Loucy (cell line): ENCODE measurements at regions not wholly inside any gene's neighbourhood (a gene's known extent, or its start where the extent isn't known, plus 50 kb on each side); places are given as distances from the start of the nearest gene placed in this dataset.

ENCODE experiments used
- H2AFZ ChIP-seq: fragments of 200-600 bp; sonication (generic); 2 replicates; pipeline ENCODE4 v1.6.0; 2016; ENCODE audit warnings: antibody characterized with exemption, mild to moderate bottlenecking, low read length, moderate library complexity
- H3F3A ChIP-seq: fragments of 200-600 bp; 2 replicates; pipeline ENCODE4 v1.6.0; 2016; ENCODE audit warnings: antibody characterized with exemption, low read depth, mild to moderate bottlenecking
- H3K27me3 ChIP-seq: fragments of 200-600 bp; sonication (generic); 2 replicates; pipeline ENCODE4 v1.6.1; 2014; ENCODE audit warnings: low read length, mild to moderate bottlenecking; ENCODE audit not compliant: insufficient read depth, poor library complexity, severe bottlenecking
- H3K36me3 ChIP-seq: fragments of 200-600 bp; sonication (generic); 2 replicates; pipeline ENCODE4 v1.6.1; 2016; ENCODE audit warnings: low read length; ENCODE audit not compliant: insufficient read depth
- H3K4me1 ChIP-seq: fragments of 200-600 bp; sonication (generic); 2 replicates; pipeline ENCODE4 v1.5.1; 2014; ENCODE audit warnings: low read length, mild to moderate bottlenecking; ENCODE audit not compliant: insufficient read depth, poor library complexity, severe bottlenecking
- H3K4me2 ChIP-seq: fragments of 200-600 bp; sonication (generic); 2 replicates; pipeline ENCODE4 v1.6.0; 2014; ENCODE audit warnings: antibody characterized with exemption, low read length, low read depth, mild to moderate bottlenecking; ENCODE audit not compliant: poor library complexity, severe bottlenecking
- H3K4me3 ChIP-seq: fragments of 200-600 bp; sonication (generic); 2 replicates; pipeline ENCODE4 v1.5.1; 2014; ENCODE audit warnings: low read length, mild to moderate bottlenecking, mixed read lengths; ENCODE audit not compliant: poor library complexity, severe bottlenecking
- H3K79me2 ChIP-seq: fragments of 200-600 bp; sonication (generic); 2 replicates; pipeline ENCODE4 v1.6.1; 2014; ENCODE audit warnings: low read length; ENCODE audit not compliant: insufficient read depth
- H3K9ac ChIP-seq: fragments of 200-600 bp; sonication (generic); 2 replicates; pipeline ENCODE4 v1.6.0; 2014; ENCODE audit warnings: mild to moderate bottlenecking, low read depth, low read length, moderate library complexity; ENCODE audit not compliant: poor library complexity, severe bottlenecking
- H3K9me2 ChIP-seq: fragments of 200-600 bp; sonication (generic); replicated peaks from 2 replicates; pipeline ENCODE4 v1.6.1; 2016; ENCODE audit warnings: low read depth, low read length, mixed read lengths
- H3K9me3 ChIP-seq: fragments of 200-600 bp; sonication (generic); 2 replicates; pipeline ENCODE4 v1.6.1; 2014; ENCODE audit warnings: mild to moderate bottlenecking, antibody characterized with exemption, low read length, low read depth; ENCODE audit not compliant: insufficient read depth
- H4K20me1 ChIP-seq: fragments of 200-600 bp; sonication (generic); 2 replicates; pipeline ENCODE4 v1.6.0; 2014; ENCODE audit warnings: antibody characterized with exemption, low read length, mild to moderate bottlenecking; ENCODE audit not compliant: insufficient read depth, poor library complexity, severe bottlenecking
- EZH2phosphoT487 ChIP-seq: fragments of 200-600 bp; IDR thresholded peaks from 2 replicates; pipeline ENCODE4 v1.6.1; 2018; ENCODE audit warnings: antibody characterized with exemption, mild to moderate bottlenecking, moderate library complexity, borderline replicate concordance
- TF ChIP-seq, protein P1 (sequence below): fragments of 200-600 bp; sonication (generic); conservative IDR thresholded peaks from 2 replicates; pipeline ENCODE4 v1.5.1; 2014; ENCODE audit warnings: mild to moderate bottlenecking, antibody characterized with exemption, low read length

DNA sequence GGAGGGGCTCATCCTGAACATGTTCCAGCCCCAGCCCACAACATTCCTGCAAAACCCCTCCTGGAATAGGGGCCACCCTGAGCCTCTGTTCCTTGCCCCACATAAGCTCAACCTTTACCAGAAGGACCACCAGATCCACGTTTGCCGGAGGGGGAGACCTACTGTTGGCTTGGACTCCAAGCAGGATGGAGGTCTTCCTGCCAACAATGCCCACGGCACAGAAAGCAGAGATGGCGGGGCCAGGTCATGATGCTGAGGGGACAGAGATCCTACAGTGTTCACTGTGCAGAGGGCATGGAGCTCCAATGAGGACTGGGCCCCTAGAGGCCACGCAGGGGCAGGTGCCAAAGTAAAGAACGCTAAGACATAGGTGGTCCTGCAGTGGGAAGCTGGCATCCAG, 98.5 kb upstream of the RAB6C start:
- no peak overlapping the region for H3K4me3 ChIP-seq
- H2AFZ ChIP-seq, result no peak overlapping the region
- no peaks in the 10 kb centered on the region for H4K20me1 ChIP-seq

DNA sequence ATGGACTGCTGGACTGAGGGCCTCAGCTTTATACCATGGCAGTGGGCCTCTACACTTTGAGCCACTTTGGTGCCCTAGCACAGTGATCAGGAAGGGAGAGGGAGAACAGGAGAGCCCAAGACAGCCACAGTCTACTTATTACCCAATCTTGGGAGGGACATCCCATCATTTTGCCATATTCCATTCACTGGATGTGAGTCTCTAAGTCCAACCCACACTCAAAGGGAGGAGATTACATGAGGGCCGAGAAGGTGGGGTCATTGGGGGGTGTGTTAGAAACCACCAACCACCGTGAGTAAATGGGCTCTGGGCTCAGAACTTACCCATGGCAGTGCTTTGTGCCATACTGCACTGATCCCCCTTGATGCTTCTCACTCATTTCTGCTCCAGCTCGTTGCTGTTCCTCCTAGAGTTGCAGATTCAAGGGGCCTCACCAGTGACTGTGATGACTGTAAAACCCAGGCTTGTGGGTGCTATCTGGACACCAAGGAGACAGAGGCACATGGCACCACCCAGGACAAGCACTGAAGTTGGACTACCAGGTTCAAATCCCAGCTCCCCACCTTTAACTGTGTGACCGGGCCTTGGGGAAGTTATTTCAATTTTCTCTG, 97.6 kb upstream of the RAB6C start:
- Histone ChIP-seq H3K9me3 (no peaks in the 10 kb centered on the region), H3K79me2 (no peaks in the 10 kb centered on the region), H4K20me1 (no peaks in the 10 kb centered on the region), H3K4me1 (peaks cover 5% of the 10 kb centered on the region), H2AFZ (no peak overlapping the region), H3K4me2 (no peak overlapping the region), H3K9me2 (no peaks in the 10 kb centered on the region), H3K36me3 (no peaks in the 10 kb centered on the region), H3K27me3 (no peaks in the 10 kb centered on the region), H3K4me3 (no peak overlapping the region), H3F3A (no peaks in the 10 kb centered on the region), H3K9ac (no peak overlapping the region)
- no peak for TF ChIP-seq EZH2phosphoT487
- TF ChIP-seq, protein P1, sequence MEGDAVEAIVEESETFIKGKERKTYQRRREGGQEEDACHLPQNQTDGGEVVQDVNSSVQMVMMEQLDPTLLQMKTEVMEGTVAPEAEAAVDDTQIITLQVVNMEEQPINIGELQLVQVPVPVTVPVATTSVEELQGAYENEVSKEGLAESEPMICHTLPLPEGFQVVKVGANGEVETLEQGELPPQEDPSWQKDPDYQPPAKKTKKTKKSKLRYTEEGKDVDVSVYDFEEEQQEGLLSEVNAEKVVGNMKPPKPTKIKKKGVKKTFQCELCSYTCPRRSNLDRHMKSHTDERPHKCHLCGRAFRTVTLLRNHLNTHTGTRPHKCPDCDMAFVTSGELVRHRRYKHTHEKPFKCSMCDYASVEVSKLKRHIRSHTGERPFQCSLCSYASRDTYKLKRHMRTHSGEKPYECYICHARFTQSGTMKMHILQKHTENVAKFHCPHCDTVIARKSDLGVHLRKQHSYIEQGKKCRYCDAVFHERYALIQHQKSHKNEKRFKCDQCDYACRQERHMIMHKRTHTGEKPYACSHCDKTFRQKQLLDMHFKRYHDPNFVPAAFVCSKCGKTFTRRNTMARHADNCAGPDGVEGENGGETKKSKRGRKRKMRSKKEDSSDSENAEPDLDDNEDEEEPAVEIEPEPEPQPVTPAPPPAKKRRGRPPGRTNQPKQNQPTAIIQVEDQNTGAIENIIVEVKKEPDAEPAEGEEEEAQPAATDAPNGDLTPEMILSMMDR, result no peak

More for the DNA sequence above, 98.5 kb upstream of the RAB6C start:
- Histone ChIP-seq H3K79me2 (no peaks in the 10 kb centered on the region), H3K9me3 (no peaks in the 10 kb centered on the region), H3F3A (no peaks in the 10 kb centered on the region), H3K36me3 (no peaks in the 10 kb centered on the region), H3K4me1 (peaks cover 9% of the 10 kb centered on the region), H3K27me3 (no peaks in the 10 kb centered on the region), H3K9me2 (no peaks in the 10 kb centered on the region), H3K9ac (no peak overlapping the region), H3K4me2 (no peak overlapping the region)
- TF ChIP-seq, protein P1, result no peak
- no peak for TF ChIP-seq EZH2phosphoT487

DNA sequence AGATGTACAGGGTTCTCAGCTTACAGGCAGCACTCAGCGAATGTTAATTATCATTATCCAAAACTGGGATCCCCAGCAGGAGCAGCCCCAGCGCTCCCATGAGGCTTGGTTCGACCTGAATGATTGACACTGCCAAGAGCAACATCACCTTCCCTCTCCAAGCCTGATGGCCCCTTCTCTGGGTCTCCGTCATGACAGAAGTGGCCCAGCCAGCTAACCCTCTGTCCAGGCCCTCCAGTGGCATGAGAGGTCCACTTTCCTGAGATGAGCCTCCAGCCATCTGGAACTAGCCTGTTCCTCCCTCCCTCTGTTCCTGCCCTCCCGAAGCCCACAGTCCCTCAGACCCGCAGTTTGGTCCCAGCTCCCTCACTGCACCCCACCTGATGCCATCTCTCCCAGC, 97.0 kb upstream of the RAB6C start:
- no peaks in the 10 kb centered on the region for H3K27me3 ChIP-seq
- no peaks in the 10 kb centered on the region for H3K36me3 ChIP-seq
- H2AFZ ChIP-seq, result no peak overlapping the region
- no peaks in the 10 kb centered on the region for H3K4me1 ChIP-seq
- no peaks in the 10 kb centered on the region for H3K9me2 ChIP-seq
- TF ChIP-seq, protein P1, result no peak
- TF ChIP-seq EZH2phosphoT487, result no peak
- no peaks in the 10 kb centered on the region for H3K79me2 ChIP-seq
- H3K4me3 ChIP-seq, result no peak overlapping the region
- no peaks in the 10 kb centered on the region for H3K9me3 ChIP-seq
- no peaks in the 10 kb centered on the region for H4K20me1 ChIP-seq
- no peak overlapping the region for H3K9ac ChIP-seq
- no peak overlapping the region for H3K4me2 ChIP-seq
- H3F3A ChIP-seq, result no peaks in the 10 kb centered on the region
